ENCODE measurements at regions not wholly inside any gene's neighbourhood (a gene's known extent, or its start where the extent isn't known, plus 50 kb on each side); places are given as distances from the start of the nearest gene placed in this dataset.

GRCh38 chr11:96785073-96785472 lies 395.3 kb downstream of the JRKL start:
- DNase-seq (ENCODE audit: low spot score): no peak
- TF ChIP-seq CTCF (IDR thresholded peaks at IDR 0.05): no peak
- ATAC-seq (ENCODE audit: low FRiP score): no peak

- no peak for ATAC-seq (ENCODE audit: low FRiP score)
- no peak for TF ChIP-seq CTCF (IDR thresholded peaks at IDR 0.05)
- DNase-seq (ENCODE audit: low spot score): no peak
Measured at GRCh38 chr11:96794152-96794551, 404.3 kb downstream of the JRKL start.

- no peak for ATAC-seq (ENCODE audit: low FRiP score)
Measured at GRCh38 chr11:96798445-96798844, 408.6 kb downstream of the JRKL start.

GRCh38 chr11:96815236-96815635 lies 425.4 kb downstream of the JRKL start:
- DNase-seq (ENCODE audit: low spot score) (no peak), ATAC-seq (ENCODE audit: low FRiP score) (no peak)
- TF ChIP-seq CTCF (IDR thresholded peaks at IDR 0.05): no peak

More at GRCh38 chr11:96798445-96798844, 408.6 kb downstream of the JRKL start:
- DNase-seq (ENCODE audit: low spot score): no peak
- TF ChIP-seq CTCF (IDR thresholded peaks at IDR 0.05): no peak

GRCh38 chr11:96817482-96818399 lies 427.9 kb downstream of the JRKL start:
- TF ChIP-seq CTCF (IDR thresholded peaks at IDR 0.05): no peak
- DNase-seq (ENCODE audit: low spot score): no peak
- no peak for ATAC-seq (ENCODE audit: low FRiP score)

GRCh38 chr11:96827164-96827563 lies 437.4 kb downstream of the JRKL start:
- ATAC-seq (ENCODE audit: low FRiP score) (no peak), DNase-seq (ENCODE audit: low spot score) (no peak)
- no peak for TF ChIP-seq CTCF (IDR thresholded peaks at IDR 0.05)

DNA sequence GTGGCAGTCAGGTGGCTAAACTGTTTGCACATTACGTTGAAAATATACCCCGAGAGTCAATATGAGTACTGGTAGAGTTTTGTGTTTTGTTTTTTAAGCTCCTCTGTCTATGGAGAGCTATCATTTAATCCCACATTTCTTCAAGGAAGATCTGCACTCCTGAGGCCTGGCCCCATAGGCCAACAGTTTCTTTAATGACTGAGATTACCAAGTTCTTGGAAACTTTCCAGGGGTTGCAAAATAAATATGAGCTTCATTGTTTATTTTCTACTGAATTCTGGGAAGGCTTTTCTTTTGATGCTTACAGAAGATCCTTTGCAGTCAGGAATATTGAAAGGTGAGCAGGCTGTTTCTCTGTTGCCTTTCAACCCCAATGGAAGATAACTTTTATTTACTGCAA lies 452.0 kb downstream of the JRKL start:
- no peak for TF ChIP-seq CTCF (IDR thresholded peaks at IDR 0.05)
- no peak for DNase-seq (ENCODE audit: low spot score)

More for the DNA sequence above, 452.0 kb downstream of the JRKL start:
- no peak for ATAC-seq (ENCODE audit: low FRiP score)
